ENCODE measurements at regions not wholly inside any gene's neighbourhood (a gene's known extent, or its start where the extent isn't known, plus 50 kb on each side); places are given as distances from the start of the nearest gene placed in this dataset.
"Not testable (repeated sequence)": the region's sequence is repeated elsewhere in the genome, so short reads cannot be mapped to it uniquely, and the experiment has no call there.

- DNase-seq = no peak
Observed at GRCh38 chr2:234272069-234272850, 221.8 kb downstream of the SPP2 start.

DNA sequence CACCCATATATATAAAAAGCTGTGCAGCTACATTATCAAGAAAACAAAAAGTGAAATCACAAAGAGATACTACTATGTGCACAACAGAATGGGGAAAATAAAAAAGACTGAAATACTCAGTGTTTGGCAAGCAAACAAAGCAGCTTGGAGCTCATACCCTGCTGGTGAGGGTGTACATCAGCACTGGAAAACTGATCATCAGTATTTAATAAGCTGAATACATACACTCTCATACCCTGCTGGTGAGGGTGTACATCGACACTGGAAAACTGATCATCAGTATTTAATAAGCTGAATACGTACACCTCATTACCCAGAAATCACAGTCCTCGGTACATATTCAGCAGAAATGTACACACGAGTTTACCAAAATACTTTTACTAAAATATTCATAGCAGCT is 220.8 kb downstream of the SPP2 start:
- DNase-seq = no peak

GRCh38 chr2:234269769-234270204 is 219.3 kb downstream of the SPP2 start:
- no peak for DNase-seq

- no peak for DNase-seq
Observed at GRCh38 chr2:234267534-234267933, 217.0 kb downstream of the SPP2 start.

- no peak for DNase-seq
Observed at GRCh38 chr2:234266952-234267351, 216.4 kb downstream of the SPP2 start.

DNA sequence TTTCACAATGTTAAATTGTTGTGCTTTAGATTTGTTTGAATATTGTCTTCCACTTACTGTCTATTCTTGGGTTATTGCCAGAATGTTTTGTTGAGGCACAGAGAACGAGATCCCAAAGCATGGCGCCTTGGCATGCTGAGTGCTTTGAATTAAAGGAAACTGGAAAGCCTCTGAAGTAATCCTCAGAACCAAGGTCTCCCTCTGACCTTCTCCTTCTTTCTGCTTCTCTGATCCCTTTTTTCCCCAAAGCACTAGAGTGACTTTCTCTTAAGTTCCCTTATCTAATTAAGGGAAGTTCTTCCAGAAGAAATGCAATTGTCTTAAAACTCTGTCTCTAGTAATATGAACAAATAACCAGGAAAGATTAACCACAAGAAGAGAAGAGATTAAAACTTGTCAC is 214.7 kb downstream of the SPP2 start:
- DNase-seq = no peak

- no peak for DNase-seq
Observed at GRCh38 chr2:234261736-234262135, 211.2 kb downstream of the SPP2 start.

DNA sequence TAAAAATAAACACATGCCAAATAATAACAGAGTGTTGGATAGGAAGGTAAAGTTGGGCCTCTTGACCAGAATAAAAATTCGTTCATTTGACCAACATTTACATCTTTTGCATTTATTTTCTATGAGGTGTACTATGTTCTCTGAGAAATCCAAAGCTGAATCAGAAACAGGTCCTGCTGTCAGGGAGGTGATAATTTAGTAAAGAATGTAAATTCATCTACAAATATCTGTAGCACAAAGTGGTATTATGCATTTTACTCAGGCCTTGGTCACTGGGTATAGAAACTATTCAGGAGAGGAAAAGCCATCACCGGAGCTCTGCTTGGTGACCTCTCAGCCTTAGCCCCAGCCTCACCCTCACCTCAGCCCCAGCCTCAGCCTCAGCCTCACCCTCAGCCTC is 208.9 kb downstream of the SPP2 start:
- no peak for DNase-seq

DNA sequence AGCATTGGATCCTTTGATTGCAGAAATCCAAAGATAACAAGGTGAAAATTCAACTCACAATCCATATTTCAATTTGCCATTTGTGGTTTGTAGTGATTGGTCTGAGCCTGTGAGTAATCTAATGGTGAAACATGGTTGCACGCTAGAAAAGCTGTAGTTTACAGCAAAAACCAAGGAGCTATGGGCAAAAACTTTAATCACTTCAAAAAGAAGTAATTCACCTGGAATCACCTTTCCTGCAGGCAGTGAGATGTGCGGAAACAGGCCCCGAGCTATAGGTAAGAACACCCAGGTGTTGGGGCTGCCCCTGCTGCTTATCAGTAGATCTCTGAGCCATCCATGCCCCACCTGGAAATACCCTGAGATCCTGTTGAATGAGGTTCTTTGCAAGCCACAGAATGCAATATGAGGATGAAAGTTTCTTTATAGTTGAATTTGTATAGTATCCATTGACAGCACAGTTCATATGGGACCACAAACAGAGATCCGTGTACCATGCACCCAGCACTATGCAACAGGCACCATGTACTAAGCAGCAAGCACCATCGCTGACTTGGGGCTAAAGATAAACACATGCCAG is 208.2 kb downstream of the SPP2 start:
- DNase-seq = no peak

DNA sequence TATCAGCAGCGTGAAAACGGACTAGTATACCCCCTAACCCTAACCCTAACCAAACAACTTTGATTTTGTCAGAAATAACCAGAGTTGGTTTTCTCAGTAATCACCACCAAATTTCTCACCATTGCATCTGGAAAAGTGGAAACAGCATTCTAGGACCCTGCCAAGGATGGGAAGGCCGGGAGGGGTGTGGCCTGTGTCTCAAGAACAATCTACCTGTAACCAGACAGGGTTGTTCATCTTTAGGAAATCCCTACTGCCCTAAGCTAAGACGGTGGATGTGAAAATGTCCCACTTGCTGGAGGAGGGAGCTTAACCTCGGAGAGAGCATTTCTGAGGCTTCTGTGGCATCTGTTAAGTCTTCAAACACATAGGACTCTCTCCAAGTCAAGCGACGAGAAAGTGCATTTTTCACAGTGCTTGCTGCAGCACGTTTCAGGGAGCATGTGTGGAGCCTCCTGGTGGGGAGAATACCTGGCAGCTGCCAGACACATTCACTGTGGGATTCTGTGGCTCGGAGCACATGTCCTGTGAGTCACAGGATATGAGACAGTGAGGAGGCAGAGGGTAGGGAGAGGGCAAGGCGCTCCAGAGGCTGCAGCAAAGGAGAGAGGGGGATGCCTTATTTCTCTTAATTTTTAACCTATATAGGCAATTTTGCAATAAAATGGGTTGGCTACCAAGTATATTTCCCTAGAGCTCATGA is 207.5 kb downstream of the SPP2 start:
- no peak for DNase-seq

- DNase-seq = no peak
Observed at GRCh38 chr2:234256516-234256915, 206.0 kb downstream of the SPP2 start.

DNA sequence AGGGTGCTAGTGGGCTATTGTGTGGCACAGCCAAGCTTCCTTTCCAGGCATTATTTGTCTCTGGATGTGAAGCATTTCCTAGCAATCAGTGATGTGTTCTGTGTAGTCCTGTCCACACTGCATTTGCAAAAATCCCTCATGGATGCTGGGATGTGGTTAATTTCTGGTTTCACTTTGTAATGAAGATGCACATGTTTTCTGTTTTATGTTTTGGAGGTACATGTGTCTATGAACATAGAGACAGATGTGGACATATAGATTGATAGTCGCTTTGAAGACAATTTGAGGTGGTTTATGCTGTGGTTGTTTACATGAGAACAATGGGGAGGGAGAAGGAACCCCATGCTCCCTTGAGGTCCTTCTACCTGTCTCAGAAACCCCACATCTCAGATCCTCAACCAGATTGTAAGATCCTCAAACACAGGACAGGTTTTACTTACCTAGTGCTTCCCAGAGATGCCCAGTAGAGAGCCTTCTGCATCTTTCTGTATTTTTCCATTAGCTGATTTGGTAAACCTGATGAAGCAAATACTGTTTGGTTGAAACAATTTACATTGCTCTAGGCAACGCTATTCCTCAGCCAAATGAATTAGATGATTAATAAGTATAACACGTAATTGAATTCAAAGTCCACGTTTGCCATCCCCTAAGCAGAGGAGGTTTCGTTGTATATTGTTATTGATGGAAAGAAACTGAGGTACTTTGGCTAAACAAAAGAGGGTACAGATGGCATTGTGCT is 204.4 kb downstream of the SPP2 start:
- DNase-seq = no peak

- DNase-seq = no peak
Observed at GRCh38 chr2:234252772-234253171, 202.3 kb downstream of the SPP2 start.

DNA sequence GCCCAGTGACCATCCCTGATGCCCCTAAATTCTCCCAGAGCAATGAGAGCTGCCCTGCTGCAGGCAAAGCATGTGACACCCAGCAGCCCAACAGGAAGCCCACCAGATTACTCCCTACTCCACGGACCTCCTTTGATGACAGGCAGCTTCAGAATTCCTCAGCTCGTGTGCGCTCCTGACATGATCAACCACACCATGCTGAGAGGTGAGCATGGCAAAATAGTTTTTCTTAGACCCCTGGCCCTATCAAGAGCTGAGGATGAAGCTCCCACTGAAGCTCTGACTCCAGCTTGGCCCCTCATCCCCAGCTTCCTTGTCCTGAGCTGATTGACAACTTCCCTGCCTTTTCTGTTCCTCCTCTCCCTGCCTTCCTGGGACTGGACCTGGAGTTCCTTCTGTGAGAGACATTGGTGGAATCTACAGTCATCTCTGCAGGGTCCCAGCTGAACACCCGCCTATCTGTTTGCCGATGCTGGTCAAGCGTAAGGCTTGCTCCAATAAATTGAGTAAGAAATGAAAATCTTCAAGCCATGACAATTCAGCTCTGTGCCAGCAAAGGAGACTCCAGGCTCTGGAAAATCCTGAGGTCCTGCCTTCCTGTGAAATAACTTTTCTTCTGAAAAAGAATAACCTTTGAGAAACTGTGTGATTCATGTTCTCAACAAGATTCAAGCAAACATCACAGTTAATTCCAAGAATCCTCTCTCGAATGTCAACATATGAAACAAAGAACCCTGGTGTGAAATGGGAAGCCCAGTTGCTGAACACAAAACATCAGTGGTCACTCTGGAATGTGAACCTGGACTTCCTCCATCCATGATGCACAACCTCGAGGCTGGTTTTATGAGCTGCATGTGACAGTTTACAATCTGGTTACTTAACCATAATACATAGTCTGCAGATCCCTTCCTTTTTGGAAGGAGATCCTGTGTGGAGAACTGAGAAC is 201.1 kb downstream of the SPP2 start:
- no peak for DNase-seq

GRCh38 chr2:234250926-234251325 is 200.4 kb downstream of the SPP2 start:
- no peak for DNase-seq

DNA sequence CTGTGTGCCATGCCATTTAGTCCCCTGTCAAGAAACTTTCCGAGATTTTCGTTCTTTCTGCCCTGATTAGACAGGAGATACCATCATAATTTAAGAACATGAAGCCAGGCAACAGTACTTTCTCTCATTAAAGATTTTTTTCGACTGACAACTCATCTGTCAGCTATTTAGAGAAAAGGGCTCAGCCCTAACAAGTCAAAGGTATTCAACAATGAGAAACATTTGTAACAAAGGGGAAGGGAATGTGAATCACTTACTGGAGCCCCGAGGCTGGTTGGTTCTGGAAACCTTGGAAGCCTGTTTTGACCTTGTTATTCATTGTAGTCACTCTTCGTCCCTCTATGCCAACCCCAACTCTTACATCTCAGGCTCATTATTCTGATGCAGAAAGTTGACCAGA is 199.4 kb downstream of the SPP2 start:
- DNase-seq = no peak

- DNase-seq = no peak
Observed at GRCh38 chr2:234249034-234249735, 198.7 kb downstream of the SPP2 start.

- not testable (repeated sequence) for DNase-seq
Observed at GRCh38 chr2:234248213-234248710, 197.8 kb downstream of the SPP2 start.

DNA sequence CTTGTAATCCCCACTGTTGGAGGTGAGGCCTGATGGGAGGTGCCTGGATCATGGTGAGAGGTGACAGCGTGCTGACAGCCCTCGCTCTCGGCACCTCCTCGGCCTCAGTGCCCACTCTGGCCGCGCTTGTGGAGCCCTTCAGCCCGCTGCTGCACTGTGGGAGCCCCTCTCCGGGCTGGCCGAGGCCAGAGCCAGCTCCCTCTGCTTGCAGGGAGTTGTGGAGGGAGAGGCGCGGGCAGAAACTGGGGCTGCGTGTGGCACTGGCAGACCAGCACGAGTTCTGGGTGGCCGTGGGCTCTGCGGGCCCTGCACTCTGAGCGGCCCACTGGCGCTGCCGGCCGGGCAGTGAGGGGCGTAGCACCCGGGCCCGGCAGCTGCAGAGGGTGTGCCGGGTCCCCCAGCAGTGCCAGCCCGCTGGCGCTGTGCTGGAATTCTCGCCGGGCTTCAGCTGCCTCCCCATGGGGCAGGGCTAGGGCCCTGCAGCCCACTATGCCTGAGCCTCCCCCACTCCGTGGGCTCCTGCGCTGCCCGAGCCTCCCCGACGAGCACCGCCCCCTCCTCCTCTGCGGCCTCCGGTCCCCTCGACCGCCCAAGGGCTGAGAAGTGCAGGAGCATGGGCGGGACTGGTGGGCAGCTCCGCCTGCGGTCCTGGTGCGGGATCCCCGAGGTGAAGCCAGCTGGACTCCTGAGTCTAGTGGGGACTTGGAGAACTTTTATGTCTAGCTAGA is 197.1 kb downstream of the SPP2 start:
- DNase-seq = no peak

DNA sequence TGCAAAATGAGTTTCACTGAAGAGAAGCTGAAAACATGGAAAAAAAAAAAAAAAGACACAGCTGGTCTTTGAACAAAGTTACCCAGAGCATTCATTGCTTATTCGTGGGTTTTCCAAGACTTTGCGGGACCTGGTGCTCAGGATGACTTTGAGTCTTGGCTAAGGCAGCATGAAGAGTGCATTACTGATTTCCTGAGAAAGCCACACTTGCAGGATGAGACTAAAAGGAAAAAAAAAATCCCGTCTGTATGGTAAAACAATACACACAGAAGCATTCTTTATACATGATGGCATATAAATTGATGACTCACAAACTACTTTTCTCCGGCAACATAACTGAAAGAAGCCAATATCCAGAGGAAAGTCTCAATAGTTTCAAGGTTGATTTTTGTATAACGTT is 195.4 kb downstream of the SPP2 start:
- no peak for DNase-seq

All from hippocampal formation (tissue), 2 donors.